ENCODE measurements at regions not wholly inside any gene's neighbourhood (a gene's known extent, or its start where the extent isn't known, plus 50 kb on each side); places are given as distances from the start of the nearest gene placed in this dataset.

DNA sequence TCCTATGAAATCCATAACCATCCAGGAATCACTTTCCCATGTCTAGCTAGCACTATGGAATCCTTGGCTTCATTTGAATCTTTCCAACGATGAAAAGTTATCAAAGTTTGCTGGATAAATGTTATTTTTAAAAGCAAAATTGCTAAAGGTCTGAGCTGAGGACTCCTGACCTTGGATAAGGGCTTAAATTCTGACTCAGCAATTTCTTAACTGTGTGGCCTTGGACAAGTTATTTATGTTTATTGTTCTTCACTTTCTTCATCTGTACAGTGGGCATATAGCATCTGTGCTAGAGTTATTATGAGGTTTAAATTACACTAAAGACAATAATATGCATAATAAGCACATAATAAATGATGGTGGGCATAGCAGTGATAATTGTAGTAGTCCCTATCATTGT lies 227.5 kb downstream of the KCNS3 start:
- Histone ChIP-seq H3K79me2 (ENCODE audit: control insufficient read depth, insufficient read depth, low read length) (no peaks in the 10 kb centered on the region), H3K36me3 (ENCODE audit: control insufficient read depth in 2 of 2, extremely low read depth in 1 of 2, insufficient read depth in 2 of 2, low read length in 2 of 2) (no peaks in the 10 kb centered on the region), H3K9me3 (ENCODE audit: control insufficient read depth, low read depth, low read length) (no peaks in the 10 kb centered on the region), H3K4me1 (ENCODE audit: control insufficient read depth, extremely low read depth, insufficient read depth, low read length) (no peaks in the 10 kb centered on the region), H2AFZ (ENCODE audit: control insufficient read depth, low read length) (no peak overlapping the region), H3K27me3 (ENCODE audit: control insufficient read depth, extremely low read depth, insufficient read depth, low read length) (no peaks in the 10 kb centered on the region), H3K4me2 (ENCODE audit: control insufficient read depth, extremely low read depth, insufficient read depth, low read depth, low read length) (no peak overlapping the region), H3K9me1 (ENCODE audit: control insufficient read depth, extremely low read depth, insufficient read depth, low read length) (no peaks in the 10 kb centered on the region), H3K4me3 (ENCODE audit: control insufficient read depth in 2 of 3, extremely low read depth in 1 of 3, insufficient read depth in 2 of 3, low read depth in 1 of 3, low read length in 3 of 3) (no peak overlapping the region), H4K20me1 (ENCODE audit: control insufficient read depth, extremely low read depth, insufficient read depth, low read length) (no peaks in the 10 kb centered on the region), H3K9ac (ENCODE audit: control insufficient read depth, extremely low read depth, insufficient read depth, low read length) (no peak overlapping the region), H3K27ac (ENCODE audit: control insufficient read depth, insufficient read depth, low read length) (no peak overlapping the region)
- FAIRE-seq, result no peak
- no peak for TF ChIP-seq EZH2 (IDR thresholded peaks at IDR 0.05; ENCODE audit: low read length)
- TF ChIP-seq, protein P1, sequence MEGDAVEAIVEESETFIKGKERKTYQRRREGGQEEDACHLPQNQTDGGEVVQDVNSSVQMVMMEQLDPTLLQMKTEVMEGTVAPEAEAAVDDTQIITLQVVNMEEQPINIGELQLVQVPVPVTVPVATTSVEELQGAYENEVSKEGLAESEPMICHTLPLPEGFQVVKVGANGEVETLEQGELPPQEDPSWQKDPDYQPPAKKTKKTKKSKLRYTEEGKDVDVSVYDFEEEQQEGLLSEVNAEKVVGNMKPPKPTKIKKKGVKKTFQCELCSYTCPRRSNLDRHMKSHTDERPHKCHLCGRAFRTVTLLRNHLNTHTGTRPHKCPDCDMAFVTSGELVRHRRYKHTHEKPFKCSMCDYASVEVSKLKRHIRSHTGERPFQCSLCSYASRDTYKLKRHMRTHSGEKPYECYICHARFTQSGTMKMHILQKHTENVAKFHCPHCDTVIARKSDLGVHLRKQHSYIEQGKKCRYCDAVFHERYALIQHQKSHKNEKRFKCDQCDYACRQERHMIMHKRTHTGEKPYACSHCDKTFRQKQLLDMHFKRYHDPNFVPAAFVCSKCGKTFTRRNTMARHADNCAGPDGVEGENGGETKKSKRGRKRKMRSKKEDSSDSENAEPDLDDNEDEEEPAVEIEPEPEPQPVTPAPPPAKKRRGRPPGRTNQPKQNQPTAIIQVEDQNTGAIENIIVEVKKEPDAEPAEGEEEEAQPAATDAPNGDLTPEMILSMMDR (optimal IDR thresholded peaks at IDR 0.05 in 1 of 3, IDR thresholded peaks at IDR 0.05 in 1 of 3, conservative IDR thresholded peaks at IDR 0.05 in 1 of 3; ENCODE audit: extremely low read depth in 1 of 3, insufficient read depth in 2 of 3, low read length in 3 of 3), result no peak
- no peak for DNase-seq (ENCODE audit: low read depth, low spot score)
- dilution Hi-C loops (cut with MboI; ENCODE audit: extremely low pct_ligation_motif_present, low sequenced_read_pairs), result no loop called here

DNA sequence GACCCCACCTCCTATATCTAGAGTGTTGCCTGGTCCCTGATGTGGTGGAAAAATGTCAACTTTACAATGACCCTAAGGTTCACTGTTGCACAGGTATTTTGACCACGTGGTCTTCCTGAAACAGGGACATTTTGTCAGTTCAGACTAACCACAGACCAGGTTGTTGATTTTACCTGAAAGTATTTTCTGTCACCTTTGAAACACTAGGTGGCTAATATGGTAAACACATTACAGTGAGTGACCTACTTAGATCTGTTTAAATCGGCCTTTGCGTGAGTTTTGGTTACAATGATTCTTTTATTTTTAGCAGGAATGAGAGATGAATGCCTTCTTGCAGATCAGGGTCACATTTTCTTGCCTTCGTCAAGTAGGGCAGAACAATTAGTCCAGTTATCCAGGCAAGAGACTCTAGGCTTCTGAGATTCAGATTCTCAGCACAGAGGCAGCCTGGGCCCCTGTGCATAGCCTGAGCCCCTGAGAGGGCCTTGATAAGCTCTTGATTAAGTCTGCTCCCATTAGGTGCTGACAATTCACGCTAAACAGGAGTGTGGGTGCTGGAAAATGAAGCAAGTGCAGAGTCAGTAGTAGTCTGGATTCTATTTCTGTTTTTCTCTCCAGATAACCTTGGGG lies 226.2 kb downstream of the KCNS3 start:
- TF ChIP-seq EZH2 (IDR thresholded peaks at IDR 0.05; ENCODE audit: low read length), result no peak
- H3K4me1 ChIP-seq (ENCODE audit: control insufficient read depth, extremely low read depth, insufficient read depth, low read length), result no peaks in the 10 kb centered on the region
- no peaks in the 10 kb centered on the region for H3K9me1 ChIP-seq (ENCODE audit: control insufficient read depth, extremely low read depth, insufficient read depth, low read length)
- H3K9ac ChIP-seq (ENCODE audit: control insufficient read depth, extremely low read depth, insufficient read depth, low read length), result no peak overlapping the region
- H3K79me2 ChIP-seq (ENCODE audit: control insufficient read depth, insufficient read depth, low read length), result no peaks in the 10 kb centered on the region
- no peak overlapping the region for H3K27ac ChIP-seq (ENCODE audit: control insufficient read depth, insufficient read depth, low read length)
- H2AFZ ChIP-seq (ENCODE audit: control insufficient read depth, low read length), result no peak overlapping the region
- no peaks in the 10 kb centered on the region for H3K27me3 ChIP-seq (ENCODE audit: control insufficient read depth, extremely low read depth, insufficient read depth, low read length)
- no peak overlapping the region for H3K4me3 ChIP-seq (ENCODE audit: control insufficient read depth in 2 of 3, extremely low read depth in 1 of 3, insufficient read depth in 2 of 3, low read depth in 1 of 3, low read length in 3 of 3)
- FAIRE-seq, result no peak
- dilution Hi-C loops (cut with MboI; ENCODE audit: extremely low pct_ligation_motif_present, low sequenced_read_pairs), result no loop called here
- H4K20me1 ChIP-seq (ENCODE audit: control insufficient read depth, extremely low read depth, insufficient read depth, low read length), result no peaks in the 10 kb centered on the region
- no peak for DNase-seq (ENCODE audit: low read depth, low spot score)
- no peaks in the 10 kb centered on the region for H3K36me3 ChIP-seq (ENCODE audit: control insufficient read depth in 2 of 2, extremely low read depth in 1 of 2, insufficient read depth in 2 of 2, low read length in 2 of 2)
- no peak overlapping the region for H3K4me2 ChIP-seq (ENCODE audit: control insufficient read depth, extremely low read depth, insufficient read depth, low read depth, low read length)
- no peaks in the 10 kb centered on the region for H3K9me3 ChIP-seq (ENCODE audit: control insufficient read depth, low read depth, low read length)

DNA sequence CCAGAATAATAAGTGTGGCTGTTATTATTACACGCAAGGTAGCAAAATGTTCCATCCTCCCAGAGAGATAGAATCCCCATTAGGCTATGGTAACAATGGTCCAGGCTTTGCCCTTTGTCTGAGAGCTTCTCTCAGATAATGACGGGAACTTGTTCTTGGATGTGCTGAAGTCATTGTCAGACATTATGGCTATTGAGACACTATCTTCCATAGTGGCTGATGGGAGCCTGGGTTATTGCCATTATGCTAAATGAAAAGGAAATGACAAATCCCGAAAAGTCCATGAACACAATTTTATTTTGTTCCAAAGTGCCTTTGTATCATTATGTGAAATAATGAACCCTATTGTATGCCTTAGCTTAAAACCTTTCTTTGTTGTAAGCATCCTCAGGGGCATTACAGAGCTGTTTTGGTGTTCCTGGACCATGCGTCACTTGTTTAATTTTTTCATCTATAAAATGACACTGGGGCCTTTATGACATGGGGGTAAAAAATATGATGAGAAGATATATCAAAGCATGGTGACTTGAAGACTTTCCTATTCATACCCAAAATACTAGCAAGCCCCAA lies 218.5 kb downstream of the KCNS3 start:
- H3K9me1 ChIP-seq (ENCODE audit: control insufficient read depth, extremely low read depth, insufficient read depth, low read length), result no peaks in the 10 kb centered on the region
- no peak for DNase-seq (ENCODE audit: low read depth, low spot score)
- H3K27ac ChIP-seq (ENCODE audit: control insufficient read depth, insufficient read depth, low read length), result no peak overlapping the region
- no peak overlapping the region for H3K9ac ChIP-seq (ENCODE audit: control insufficient read depth, extremely low read depth, insufficient read depth, low read length)
- H3K4me1 ChIP-seq (ENCODE audit: control insufficient read depth, extremely low read depth, insufficient read depth, low read length), result no peaks in the 10 kb centered on the region
- H3K9me3 ChIP-seq (ENCODE audit: control insufficient read depth, low read depth, low read length), result no peaks in the 10 kb centered on the region
- no peaks in the 10 kb centered on the region for H3K36me3 ChIP-seq (ENCODE audit: control insufficient read depth in 2 of 2, extremely low read depth in 1 of 2, insufficient read depth in 2 of 2, low read length in 2 of 2)
- TF ChIP-seq, protein P1 (optimal IDR thresholded peaks at IDR 0.05 in 1 of 3, IDR thresholded peaks at IDR 0.05 in 1 of 3, conservative IDR thresholded peaks at IDR 0.05 in 1 of 3; ENCODE audit: extremely low read depth in 1 of 3, insufficient read depth in 2 of 3, low read length in 3 of 3), result no peak
- TF ChIP-seq EZH2 (IDR thresholded peaks at IDR 0.05; ENCODE audit: low read length), result no peak
- H3K4me2 ChIP-seq (ENCODE audit: control insufficient read depth, extremely low read depth, insufficient read depth, low read depth, low read length), result no peak overlapping the region
- dilution Hi-C loops (cut with MboI; ENCODE audit: extremely low pct_ligation_motif_present, low sequenced_read_pairs), result no loop called here
- no peaks in the 10 kb centered on the region for H4K20me1 ChIP-seq (ENCODE audit: control insufficient read depth, extremely low read depth, insufficient read depth, low read length)
- H3K4me3 ChIP-seq (ENCODE audit: control insufficient read depth in 2 of 3, extremely low read depth in 1 of 3, insufficient read depth in 2 of 3, low read depth in 1 of 3, low read length in 3 of 3), result no peak overlapping the region
- H2AFZ ChIP-seq (ENCODE audit: control insufficient read depth, low read length), result no peak overlapping the region
- FAIRE-seq, result no peak
- no peaks in the 10 kb centered on the region for H3K27me3 ChIP-seq (ENCODE audit: control insufficient read depth, extremely low read depth, insufficient read depth, low read length)
- no peaks in the 10 kb centered on the region for H3K79me2 ChIP-seq (ENCODE audit: control insufficient read depth, insufficient read depth, low read length)

All from keratinocyte (primary cell).